ENCODE measurements at regions not wholly inside any gene's neighbourhood (a gene's known extent, or its start where the extent isn't known, plus 50 kb on each side); places are given as distances from the start of the nearest gene placed in this dataset.

DNA sequence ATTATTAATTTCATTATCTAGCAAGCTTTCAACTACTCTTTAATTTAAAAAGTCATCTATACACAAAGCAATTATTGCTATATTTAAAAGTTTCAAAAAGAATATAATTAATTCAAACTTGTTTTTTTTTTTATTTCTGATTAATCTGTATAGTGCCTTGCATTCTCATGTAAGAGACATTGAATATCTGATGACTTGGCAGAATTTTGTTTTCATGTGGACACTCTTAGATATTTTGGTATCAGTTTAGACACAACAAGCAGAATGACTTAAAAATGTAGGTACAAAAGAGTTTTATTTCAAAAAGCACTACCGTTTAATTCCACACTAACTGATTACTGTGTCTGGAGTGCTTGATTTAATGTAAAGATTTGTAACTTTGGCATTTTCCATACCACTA lies 1129.6 kb downstream of the PDHA2 start:
- DNase-seq (ENCODE audit: extremely low read depth, insufficient read length): no peak
- Histone ChIP-seq H3K27me3 (replicated peaks; ENCODE audit: control insufficient read depth, insufficient read depth, low read length) (no peaks in the 10 kb centered on the region), H3K4me3 (replicated peaks; ENCODE audit: low read depth, low read length) (no peak overlapping the region), H3K36me3 (ENCODE audit: control insufficient read depth, insufficient read depth, low read length) (no peaks in the 10 kb centered on the region)
- TF ChIP-seq, protein P1, sequence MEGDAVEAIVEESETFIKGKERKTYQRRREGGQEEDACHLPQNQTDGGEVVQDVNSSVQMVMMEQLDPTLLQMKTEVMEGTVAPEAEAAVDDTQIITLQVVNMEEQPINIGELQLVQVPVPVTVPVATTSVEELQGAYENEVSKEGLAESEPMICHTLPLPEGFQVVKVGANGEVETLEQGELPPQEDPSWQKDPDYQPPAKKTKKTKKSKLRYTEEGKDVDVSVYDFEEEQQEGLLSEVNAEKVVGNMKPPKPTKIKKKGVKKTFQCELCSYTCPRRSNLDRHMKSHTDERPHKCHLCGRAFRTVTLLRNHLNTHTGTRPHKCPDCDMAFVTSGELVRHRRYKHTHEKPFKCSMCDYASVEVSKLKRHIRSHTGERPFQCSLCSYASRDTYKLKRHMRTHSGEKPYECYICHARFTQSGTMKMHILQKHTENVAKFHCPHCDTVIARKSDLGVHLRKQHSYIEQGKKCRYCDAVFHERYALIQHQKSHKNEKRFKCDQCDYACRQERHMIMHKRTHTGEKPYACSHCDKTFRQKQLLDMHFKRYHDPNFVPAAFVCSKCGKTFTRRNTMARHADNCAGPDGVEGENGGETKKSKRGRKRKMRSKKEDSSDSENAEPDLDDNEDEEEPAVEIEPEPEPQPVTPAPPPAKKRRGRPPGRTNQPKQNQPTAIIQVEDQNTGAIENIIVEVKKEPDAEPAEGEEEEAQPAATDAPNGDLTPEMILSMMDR (IDR thresholded peaks at IDR 0.05; ENCODE audit: insufficient read depth, low read length, poor library complexity, severe bottlenecking): no peak

DNA sequence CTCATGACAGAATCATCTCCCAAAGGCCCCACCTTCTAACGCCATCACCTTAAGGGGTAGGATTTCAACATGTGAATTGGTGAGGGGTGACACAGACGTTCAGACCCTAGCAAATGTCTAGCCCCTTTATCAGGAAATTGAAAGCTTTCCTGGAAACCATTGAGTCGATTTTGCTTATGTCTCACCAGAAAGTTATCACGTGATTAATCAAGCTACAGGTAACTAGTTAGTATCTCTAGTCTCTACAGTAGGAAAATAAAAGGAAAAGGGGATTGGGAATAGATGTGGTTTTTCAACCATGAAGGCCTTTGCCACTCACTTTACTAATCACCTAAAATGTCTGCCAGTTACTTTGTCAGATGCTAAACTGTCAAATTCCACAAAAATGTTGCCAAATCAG lies 1133.0 kb downstream of the PDHA2 start:
- Histone ChIP-seq H3K36me3 (ENCODE audit: control insufficient read depth, insufficient read depth, low read length) (no peaks in the 10 kb centered on the region), H3K27me3 (replicated peaks; ENCODE audit: control insufficient read depth, insufficient read depth, low read length) (no peaks in the 10 kb centered on the region), H3K4me3 (replicated peaks; ENCODE audit: low read depth, low read length) (no peak overlapping the region)
- TF ChIP-seq, protein P1 (IDR thresholded peaks at IDR 0.05; ENCODE audit: insufficient read depth, low read length, poor library complexity, severe bottlenecking): no peak
- no peak for DNase-seq (ENCODE audit: extremely low read depth, insufficient read length)

DNA sequence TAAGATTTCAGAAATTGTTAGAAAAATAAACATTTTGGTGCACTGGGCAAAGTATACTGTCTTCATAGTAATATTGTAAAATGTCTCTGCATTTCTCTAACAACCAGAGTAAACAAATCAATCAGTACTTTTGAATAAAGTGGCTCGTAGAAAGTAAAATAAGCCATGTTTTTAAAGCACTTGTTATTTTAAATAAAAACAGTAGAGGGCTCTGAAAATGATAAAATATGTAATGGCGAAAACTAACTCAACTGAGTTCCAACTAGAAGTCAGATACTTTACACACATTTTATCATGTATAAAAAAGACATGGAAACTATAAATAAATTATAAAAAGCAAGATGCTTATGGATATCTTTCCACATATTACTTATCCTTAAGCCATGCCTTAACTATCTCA lies 1134.4 kb downstream of the PDHA2 start:
- Histone ChIP-seq H3K27me3 (replicated peaks; ENCODE audit: control insufficient read depth, insufficient read depth, low read length) (no peaks in the 10 kb centered on the region), H3K4me3 (replicated peaks; ENCODE audit: low read depth, low read length) (no peak overlapping the region), H3K36me3 (ENCODE audit: control insufficient read depth, insufficient read depth, low read length) (no peaks in the 10 kb centered on the region)
- TF ChIP-seq, protein P1 (IDR thresholded peaks at IDR 0.05; ENCODE audit: insufficient read depth, low read length, poor library complexity, severe bottlenecking): no peak
- DNase-seq (ENCODE audit: extremely low read depth, insufficient read length): no peak

DNA sequence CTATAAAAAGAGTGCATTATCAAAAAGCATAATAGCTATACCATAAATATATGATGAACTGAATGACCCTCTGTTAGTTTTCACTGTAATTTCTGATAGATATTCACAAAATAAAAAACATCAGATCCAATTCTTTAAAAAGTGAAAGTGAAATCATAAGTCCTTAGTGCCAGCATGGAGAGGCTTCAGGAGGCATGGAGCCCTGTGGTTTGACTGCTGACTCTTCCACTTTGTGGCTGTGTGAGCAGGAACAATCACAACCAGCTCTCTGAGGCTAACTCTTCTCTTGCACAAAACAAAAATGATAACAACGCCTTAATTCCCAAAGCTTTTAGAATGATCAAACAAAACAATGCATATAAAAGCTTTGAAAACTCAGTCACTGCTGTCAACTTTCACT lies 1143.9 kb downstream of the PDHA2 start:
- H3K36me3 ChIP-seq (ENCODE audit: control insufficient read depth, insufficient read depth, low read length): no peaks in the 10 kb centered on the region
- no peak for DNase-seq (ENCODE audit: extremely low read depth, insufficient read length)
- no peak overlapping the region for H3K4me3 ChIP-seq (replicated peaks; ENCODE audit: low read depth, low read length)
- TF ChIP-seq, protein P1 (IDR thresholded peaks at IDR 0.05; ENCODE audit: insufficient read depth, low read length, poor library complexity, severe bottlenecking): no peak
- H3K27me3 ChIP-seq (replicated peaks; ENCODE audit: control insufficient read depth, insufficient read depth, low read length): no peaks in the 10 kb centered on the region

DNA sequence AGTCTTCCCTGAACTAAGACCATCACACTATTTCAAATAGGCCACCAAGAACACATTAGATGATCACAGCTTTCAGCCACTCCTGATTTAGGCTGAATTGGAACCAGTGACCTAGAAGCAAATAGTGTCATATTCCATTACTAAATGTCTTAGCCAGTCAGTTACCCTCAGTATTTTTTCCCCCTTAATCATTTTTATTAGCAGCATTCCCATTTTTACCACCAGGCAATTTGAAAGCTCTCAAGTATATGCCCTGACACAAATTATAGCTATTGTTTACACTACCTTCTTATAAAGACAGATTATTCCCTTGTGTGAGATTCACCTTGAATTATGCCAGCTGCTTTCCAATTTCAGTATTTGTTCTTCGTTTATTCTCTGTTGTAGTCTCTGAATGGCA lies 1146.9 kb downstream of the PDHA2 start:
- Histone ChIP-seq H3K27me3 (replicated peaks; ENCODE audit: control insufficient read depth, insufficient read depth, low read length) (no peaks in the 10 kb centered on the region), H3K36me3 (ENCODE audit: control insufficient read depth, insufficient read depth, low read length) (no peaks in the 10 kb centered on the region), H3K4me3 (replicated peaks; ENCODE audit: low read depth, low read length) (no peak overlapping the region)
- no peak for DNase-seq (ENCODE audit: extremely low read depth, insufficient read length)
- TF ChIP-seq, protein P1 (IDR thresholded peaks at IDR 0.05; ENCODE audit: insufficient read depth, low read length, poor library complexity, severe bottlenecking): no peak

DNA sequence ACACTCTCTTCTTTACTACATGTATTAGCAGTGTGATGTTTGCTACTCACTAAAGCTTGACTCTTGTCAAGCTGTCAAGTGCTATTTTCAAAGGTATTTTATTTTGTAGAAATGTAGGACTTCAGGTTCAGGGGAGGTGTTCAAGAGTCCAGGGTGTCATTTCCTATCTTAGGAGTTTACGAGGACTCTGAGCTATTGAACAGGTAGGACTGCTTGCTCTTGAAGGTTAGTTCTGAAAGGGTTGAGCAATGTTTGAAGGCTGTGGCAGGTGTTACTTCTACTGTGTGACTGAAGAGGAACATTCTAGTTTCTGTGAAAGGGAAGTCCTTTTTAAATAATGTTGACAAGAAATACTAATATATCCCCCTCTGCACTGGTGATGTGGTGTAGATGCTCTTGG lies 1151.2 kb downstream of the PDHA2 start:
- H3K27me3 ChIP-seq (replicated peaks; ENCODE audit: control insufficient read depth, insufficient read depth, low read length): no peaks in the 10 kb centered on the region
- H3K36me3 ChIP-seq (ENCODE audit: control insufficient read depth, insufficient read depth, low read length): no peaks in the 10 kb centered on the region
- no peak overlapping the region for H3K4me3 ChIP-seq (replicated peaks; ENCODE audit: low read depth, low read length)
- DNase-seq (ENCODE audit: extremely low read depth, insufficient read length): no peak
- TF ChIP-seq, protein P1 (IDR thresholded peaks at IDR 0.05; ENCODE audit: insufficient read depth, low read length, poor library complexity, severe bottlenecking): no peak

Measured in GM06990 (cell line).